COLO668 (cell line): ENCODE measurements at regions not wholly inside any gene's neighbourhood (a gene's known extent, or its start where the extent isn't known, plus 50 kb on each side); places are given as distances from the start of the nearest gene placed in this dataset.
"Not testable (repeated sequence)": the region's sequence is repeated elsewhere in the genome, so short reads cannot be mapped to it uniquely, and the experiment has no call there.

Source experiments
- DNase-seq: peaks from one replicate; lab custom pipeline; 2025; ENCODE audit not compliant: unreplicated experiment; lab: John Stamatoyannopoulos, UW

DNA sequence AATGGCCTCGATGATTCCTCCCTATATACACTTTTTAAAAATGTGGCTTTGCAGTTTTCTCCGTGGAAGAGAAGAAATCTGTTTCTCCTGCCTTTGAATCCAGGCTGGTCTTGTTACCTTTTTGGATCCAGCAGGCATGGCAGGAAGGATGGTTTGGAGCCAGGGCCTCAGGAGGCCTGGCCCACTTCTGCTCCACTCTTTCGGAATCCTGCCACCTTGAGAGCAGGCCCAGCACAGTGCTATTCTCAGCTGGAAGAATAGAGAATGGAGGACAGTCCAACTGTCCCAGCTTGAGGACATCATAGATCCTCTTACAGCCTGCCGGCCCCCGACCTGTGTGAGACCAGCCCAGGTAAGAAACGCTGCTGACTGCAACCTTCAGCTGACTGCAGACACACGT, 421.5 kb downstream of the FUT8 start:
- no peak for DNase-seq

DNA sequence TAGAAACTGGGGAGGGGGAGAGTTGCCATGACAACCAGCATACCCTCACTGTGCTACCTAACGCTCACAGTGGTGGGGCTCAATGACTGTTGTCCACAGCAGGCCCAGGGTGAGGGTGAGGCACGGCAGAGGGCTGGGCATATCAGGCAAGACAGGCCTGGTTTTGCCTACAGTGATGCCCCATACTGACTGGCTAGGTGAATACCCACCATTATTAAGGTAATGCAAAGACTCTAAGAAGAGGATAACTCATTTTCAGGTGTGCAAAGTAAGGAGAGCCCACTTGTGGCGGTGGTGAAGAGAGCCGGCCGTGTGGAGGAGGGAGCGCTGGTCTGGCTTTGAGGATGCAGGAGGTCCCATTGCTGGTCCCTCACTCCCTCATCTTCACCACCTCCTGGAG, 422.3 kb downstream of the FUT8 start:
- no peak for DNase-seq

DNA sequence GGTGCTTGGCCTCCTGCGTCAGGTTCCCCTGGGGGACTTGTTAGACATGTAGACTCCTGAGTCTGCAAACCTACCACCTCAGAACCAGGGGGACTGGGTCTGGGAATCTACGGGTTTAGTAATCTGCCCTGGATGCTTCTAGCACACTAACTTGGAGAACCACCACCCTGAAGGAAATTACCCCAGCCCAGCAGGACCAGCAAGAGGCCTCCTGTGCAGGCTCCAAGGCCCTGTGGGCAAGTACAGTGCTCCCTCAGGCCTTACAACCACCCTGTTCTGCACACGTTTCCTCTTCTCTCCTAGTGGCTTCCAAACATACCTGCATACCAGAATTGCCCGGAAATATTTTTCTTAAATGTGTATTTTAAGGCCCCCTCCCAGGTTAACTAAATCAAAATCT, 423.0 kb downstream of the FUT8 start:
- no peak for DNase-seq

DNA sequence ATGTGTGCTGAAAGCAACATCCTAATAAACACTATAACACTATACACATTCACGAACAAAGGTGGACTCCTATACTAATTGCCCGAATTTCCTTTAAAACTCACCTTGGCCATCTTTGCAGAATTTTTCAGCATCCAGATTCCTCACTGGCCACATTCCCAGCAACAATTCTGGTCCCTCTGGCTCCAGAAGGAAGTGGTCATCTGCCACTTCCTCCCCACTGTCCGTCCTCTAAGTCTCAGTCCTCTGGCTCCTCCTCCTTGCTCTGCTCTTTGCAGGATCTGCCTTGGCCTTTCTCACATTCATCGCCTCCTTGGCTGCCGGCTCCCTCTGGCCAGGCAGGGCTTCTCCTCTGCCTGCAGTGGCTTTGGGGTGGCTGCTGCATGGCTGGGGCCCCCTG, 426.0 kb downstream of the FUT8 start:
- no peak for DNase-seq

DNA sequence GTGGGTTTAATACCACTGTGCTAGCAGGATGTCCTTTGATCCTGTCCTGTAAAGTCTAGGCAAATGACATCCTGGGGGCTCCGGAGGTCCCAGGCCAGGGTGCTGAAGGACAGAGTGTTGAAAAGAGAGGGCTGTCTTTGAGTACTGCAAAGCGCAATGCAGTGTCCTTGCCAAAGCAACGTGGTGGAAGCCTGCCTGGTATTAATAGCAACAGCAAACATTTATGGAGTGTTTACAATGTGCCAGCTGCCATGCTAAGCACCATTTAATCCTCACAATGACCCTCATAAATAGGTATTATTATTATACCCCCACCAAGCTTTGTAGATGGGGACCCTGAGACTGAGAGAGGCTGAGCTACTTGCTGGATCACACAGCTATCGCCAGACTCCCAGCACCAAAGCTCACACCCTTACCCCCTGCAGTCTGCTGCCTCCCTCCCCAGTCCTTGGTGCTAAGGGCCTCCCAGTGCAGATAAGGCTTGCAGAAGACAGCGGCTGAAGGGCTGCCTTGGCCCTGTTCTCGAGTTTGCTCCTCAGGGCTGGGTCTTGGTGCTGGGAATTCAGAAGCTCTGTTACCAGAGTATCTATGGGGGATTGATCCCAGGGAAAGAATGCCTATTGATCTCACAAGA, 427.7 kb downstream of the FUT8 start:
- DNase-seq: peak; percentile 77

DNA sequence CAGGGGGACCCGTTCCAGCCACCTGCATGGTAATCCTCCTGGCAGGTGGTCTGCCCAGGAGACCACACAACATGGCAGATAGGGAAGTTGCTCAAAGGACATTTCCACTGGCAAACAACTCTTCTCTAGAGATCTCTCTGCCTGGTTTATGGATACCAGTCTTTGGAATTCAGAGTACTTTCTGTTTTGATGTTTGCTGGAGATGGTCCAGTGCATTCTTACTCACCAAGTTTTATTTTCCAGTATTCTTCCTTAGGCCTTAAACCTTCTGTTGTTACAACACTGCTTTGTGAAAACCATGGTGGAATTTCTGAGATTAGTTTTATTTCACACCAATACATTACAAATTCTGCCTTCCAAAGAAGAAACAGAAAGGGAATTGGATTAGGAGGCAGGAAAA, 428.3 kb downstream of the FUT8 start:
- peak; percentile 61 for DNase-seq

DNA sequence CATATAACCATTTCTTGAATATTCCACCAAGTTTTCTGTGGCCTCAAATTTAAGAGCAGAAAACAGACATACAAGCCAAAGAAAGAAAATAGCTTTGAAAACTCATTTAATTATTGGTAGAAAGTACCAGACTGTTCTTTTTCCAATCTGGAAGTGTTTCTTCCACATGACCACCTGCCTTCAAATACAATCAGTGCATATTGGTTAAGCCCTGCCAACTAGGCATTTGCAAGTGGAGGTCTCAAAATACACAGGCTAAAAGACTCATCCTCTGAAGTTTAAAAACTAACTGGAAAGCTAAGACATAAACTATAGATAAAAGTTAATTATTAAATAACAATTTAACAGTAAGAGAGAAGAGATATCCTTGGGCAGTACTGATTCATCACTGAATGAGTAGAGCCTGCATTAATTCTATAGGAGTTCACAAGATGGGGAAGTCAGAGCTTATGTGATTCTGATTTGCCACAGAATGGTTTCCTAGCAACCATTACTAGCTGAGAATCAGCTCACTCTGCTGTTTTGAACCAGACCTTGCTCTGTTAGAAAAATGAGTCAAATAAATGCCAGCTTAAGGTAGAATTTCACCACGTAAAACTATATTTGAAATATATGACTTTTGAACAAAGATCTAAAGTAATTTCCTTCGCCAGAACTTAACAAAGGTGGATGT, 433.8 kb downstream of the FUT8 start:
- DNase-seq: no peak

DNA sequence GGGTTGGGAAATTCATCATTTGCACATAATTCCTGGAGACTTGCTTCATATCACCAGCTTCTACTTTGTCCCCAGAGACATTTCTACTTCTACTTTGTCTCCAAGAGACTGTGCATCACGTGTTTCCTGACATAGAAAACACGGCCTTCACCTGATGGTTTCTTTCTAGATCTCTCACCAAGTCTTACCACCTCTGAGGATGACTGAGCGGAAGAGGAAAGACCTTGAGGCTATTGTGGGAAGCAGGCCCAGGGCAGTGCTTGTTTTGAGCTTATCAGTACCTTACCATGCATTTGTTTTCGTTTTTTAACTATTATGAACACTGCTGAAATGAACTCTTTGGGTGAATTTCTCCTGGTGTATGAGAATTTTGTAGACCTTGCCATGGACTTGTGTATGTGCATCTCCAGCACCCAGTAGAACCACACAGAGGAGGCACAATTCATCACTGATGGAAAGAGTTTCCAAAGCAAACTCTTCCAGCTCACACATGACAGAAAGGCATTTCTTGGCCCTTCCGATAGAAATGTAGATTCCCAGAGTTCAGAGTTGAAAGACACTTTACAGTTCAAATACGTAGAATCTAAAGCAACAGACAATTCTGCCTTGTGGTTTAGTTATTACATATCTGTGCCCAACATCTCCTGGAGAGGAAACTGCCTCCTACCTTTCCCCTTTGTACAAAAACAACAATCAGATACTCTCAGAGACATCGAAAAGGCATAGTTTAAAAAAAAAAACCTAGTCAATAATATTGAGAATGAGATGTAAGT, 434.7 kb downstream of the FUT8 start:
- DNase-seq: no peak

DNA sequence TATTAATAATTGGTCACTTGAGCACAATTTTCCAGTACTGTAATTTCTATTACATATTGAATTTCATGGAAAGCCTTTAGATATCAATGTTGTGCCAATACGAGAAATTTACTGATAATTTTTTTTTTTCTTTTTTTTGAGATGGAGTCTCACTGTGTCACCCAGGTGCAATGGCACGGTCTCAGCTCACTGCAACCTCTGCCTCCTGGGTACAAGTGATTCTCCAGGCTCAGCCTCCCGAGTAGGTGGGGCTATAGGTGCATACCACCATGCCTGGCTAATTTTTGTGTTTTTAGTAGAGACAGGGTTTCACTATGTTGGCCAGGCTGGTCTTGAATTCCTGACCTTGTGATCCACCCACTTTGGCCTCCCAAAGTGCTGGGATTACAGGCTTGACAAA, 435.4 kb downstream of the FUT8 start:
- DNase-seq: not testable (repeated sequence)

DNA sequence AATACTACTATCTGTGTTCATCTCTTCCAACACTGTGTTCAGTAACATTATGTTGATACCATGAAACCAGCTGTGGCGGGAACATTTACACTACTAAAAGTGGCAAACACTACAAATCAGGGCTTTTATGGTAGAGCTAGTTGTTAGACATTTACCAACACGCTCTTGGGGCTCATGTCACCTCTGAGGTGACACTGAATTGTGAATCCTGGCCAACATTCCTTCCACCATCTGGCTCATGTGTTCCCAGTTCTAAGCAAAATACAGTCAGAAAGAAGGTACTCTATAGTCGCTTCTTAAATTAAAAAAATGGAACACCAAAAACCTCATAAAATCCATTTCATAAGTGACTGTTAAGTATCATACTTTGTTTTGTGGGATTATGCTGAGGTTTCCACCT, 436.6 kb downstream of the FUT8 start:
- no peak for DNase-seq

DNA sequence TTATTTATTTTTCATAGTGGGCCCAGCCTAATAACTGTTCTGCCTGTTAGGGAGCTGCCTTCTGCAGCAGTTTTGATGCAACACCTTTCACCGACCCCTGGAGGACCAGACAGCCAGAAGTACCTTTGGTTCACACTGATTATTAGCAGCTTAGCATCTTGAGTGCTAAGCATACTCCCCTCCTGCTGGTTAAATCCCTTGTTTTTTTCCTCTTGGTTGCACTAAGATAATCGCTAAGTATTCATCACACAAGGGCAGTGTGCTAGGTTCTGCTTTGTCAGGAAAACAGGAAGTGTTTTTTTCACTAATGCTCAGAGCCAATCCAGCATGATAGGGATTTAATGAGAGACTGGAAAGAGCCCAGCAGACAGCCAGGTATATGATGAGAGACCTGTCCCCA, 437.0 kb downstream of the FUT8 start:
- no peak for DNase-seq

DNA sequence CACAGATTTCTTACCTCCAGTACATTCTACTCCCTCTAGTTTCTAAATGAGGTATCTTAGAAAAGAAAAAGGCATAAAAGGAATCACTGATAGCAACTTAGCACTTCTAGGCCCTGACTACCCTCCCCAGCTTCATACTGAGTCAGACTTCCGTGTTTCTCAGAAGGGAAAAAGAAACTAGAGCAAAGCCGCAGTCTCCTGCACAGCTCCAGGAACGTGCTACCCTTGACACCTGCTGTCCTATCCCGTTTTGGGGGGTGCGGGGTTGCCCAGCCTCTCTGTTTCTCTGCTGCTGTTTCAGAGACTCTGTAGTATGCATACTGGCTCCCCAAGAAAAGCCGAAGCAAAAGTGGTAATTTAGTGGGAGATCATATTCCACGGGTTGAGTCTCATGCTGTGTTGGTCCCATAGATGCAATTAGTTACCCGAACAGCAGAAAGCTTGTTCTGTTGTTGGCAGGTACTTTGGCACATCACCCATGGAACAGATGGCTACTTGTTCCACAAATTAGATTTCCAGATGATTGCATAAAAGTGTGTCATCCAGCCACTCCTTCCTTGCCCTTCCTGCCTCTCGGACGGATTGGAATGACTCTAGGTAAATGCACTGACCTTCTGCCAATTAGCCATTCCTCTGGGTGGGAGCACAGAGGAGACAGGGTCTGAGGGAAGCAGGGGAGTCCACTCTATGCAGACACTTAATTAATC, 438.1 kb downstream of the FUT8 start:
- no peak for DNase-seq

DNA sequence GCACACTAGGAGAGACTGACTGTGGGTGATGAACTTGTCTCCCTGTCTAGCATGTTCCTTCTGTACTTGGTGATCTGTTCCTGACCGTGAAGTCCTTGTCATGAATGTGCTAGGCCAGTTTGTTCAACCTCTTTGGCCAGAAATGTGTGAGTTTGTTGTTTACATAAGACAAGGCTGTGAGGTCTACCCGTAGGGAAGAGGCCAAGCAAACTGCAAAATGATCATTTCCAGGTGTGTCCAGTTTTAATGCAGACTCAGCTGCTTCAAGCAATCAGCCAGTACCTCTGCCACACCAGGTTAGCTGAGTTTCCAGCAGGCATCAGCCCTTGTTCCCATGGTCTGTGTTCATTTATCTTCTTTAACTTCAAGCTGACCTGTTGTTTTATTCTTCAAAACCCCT, 440.2 kb downstream of the FUT8 start:
- no peak for DNase-seq

DNA sequence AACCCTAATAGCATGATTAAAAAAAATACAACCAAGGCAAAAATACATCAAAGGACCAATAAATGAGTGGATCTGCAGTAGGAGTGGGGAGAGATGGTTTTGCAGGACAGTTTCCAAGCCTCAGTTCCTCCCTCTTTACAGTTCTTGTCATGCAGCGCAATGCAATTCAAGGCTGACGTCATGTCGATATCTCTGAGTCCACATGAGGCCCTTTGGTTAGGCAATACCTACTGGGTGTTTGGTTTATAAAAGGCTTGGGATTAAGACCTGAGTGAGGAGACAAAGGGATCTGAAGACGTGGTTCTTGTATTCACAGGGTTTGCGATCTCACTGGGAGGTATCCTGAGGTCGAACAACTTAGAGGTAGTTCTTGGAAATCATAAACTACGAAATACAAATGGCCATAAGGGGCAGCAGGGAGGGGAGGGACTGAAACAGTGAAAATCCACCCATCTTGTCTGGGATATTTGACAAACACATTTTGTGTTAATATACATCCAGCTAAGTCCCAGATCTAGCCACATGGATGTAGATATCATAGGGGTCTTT, 441.0 kb downstream of the FUT8 start:
- DNase-seq: no peak

DNA sequence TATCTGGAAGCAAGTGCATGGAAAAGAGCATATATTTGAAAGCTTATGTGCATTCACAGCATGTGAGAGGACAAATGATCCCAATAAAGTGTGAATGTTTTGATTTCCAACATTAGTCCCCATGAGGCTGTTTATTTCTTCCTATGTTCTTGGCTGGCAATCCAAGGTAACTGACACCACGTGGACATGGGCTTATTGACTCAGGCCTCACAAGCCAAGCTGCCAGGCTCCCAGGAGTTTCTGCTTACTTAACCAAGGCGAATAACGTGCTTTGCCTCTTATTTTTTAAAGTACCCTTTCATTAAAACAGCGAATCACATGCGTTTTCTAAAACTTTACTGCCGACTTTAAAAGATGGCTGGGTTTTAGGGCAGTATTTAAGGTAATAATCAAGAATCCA, 441.7 kb downstream of the FUT8 start:
- DNase-seq: no peak

DNA sequence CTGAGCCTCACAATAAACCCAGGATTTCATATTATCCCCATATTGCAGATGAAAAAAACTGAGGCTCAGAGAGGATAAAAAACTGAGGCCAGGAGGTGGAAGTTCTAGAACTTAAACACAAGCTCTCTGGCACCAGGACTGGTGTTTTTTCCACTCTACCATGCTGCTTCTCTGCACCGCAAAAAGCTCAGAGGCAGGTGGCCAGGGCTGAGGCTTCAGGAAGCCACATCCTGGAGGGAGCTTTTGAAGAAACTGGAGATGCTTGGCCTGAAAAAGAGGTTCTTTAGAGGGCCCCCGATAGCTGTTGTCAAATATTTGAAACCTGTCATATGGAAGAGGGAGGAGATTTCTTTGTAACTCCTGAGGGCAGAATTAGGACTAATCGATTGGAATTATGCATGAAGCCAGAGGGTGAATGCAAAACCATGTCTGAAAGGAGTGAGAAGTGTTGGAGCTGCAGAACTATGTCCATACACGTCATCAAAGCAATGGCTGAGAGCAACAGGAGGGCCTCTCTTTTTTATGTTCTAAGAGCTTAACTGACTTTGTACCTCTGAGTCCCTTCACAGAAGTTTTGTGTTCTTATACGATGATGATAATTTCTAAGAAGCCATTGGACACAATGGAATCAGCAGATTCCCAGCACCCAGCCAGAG, 448.6 kb downstream of the FUT8 start:
- DNase-seq: no peak

DNA sequence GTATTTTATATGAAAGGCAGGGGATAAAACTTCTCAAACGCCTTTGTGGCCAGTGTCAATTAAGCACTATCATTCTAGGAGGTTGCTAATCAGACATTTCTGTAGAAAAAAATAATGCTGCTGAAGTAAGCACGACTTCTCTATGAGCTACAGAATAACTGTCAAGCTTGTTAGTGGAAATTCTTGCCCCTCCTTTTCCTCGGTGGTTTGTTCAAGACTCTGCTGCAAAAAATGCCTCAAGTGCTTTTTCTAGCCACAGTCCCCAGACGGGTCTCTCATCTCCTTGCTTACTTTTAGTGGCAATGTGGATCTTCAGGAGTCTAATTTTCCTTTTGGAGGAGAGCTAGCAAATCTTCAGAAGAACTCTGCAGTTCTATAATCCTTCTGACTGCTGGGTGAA, 452.0 kb downstream of the FUT8 start:
- no peak for DNase-seq

DNA sequence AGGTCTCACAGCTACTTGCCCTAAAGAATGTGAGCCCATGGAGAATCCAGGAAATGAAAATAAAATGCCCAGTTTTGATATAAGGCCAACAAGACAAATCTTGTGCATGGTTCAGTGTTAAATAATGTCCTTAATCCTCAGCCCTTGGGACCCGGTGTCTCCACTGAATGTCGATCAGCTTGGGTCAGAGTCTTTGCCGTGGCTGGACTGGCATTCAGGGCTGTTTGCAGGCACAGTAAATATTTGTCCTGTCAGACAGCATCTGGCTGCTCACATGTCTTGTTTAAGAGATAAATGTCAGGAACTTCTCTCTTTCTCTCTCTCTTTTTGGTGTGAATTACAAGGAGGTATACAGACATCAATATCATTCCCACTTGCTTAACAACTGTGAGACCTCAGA, 452.5 kb downstream of the FUT8 start:
- peak; percentile 18 for DNase-seq

DNA sequence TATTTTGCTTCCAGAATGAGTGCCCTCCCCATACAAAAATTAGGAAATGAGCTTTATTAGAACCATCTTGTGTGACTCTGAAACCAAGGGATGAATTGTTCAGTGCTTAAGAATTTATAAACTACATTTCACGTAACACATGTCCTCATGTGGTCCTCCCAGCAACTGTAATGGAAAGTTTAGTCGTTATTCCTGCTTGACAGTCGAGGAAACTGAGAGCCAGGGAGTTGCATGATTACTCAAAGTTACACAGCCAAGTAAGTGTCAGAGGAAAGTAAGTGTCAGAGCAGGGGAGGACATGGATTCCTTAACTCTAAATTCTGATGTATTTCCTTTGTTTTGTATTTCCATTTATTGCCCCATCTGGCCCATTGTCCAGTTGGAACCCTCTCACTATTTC, 453.9 kb downstream of the FUT8 start:
- DNase-seq: no peak

DNA sequence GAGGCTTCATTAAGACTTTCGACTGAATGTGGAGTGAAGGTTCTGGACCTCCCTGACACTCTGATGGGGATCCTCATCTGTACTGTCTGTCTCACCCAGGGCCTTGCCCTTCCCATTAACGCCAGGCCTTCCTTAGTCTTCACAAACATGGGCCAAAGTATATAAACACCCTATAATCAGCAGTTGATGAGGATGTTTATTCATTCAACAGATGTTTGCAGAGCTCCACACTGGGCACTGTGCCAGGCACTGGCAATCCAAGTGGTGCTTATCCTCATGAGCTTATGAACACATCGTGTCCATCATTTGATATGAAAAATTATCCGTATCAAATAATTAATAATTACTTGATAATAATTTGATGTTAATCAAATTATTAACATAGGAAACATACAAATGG, 454.4 kb downstream of the FUT8 start:
- DNase-seq: peak; percentile 96

DNA sequence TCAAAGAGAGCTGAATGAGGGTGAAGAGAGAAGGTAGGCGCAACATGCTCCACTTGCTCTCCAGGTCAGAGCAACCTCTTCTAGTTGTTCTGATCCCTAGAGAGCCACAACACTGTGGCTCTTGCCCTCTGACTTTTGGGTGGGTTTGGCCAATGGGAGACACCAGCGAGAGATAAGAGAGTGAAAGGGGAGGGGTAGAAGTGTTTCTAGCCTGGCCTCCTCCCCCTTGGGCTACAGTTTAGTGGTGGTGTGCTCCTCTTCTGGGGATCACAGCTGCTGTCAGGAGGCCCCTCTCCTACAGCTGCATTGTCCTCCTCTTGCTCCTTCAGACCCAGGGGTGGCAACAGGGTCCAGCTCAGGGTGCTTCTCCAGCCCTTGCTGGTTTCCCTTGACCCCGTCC, 454.8 kb downstream of the FUT8 start:
- DNase-seq: peak; percentile 31
